ENCODE measurements at regions not wholly inside any gene's neighbourhood (a gene's known extent, or its start where the extent isn't known, plus 50 kb on each side); places are given as distances from the start of the nearest gene placed in this dataset.

GRCh38 chr3:35966629-35967464, 327.5 kb downstream of the ARPP21 start:
- TF ChIP-seq ZNF274 (IDR thresholded peaks at IDR 0.05; ENCODE audit: low read depth, low read length): no peak
- no peak for TF ChIP-seq YY1 (IDR thresholded peaks at IDR 0.05; ENCODE audit: insufficient read depth, insufficient read length)
- TF ChIP-seq SUZ12 (IDR thresholded peaks at IDR 0.05; ENCODE audit: extremely low read depth, insufficient read depth, insufficient read length): no peak
